ENCODE measurements at regions not wholly inside any gene's neighbourhood (a gene's known extent, or its start where the extent isn't known, plus 50 kb on each side); places are given as distances from the start of the nearest gene placed in this dataset.
"Not testable (repeated sequence)": the region's sequence is repeated elsewhere in the genome, so short reads cannot be mapped to it uniquely, and the experiment has no call there.

- not testable (repeated sequence) for DNase-seq
Observed at GRCh38 chr1:161454865-161455707, 50.2 kb upstream of the FCGR2A start.

- not testable (repeated sequence) for DNase-seq
Observed at GRCh38 chr1:161453950-161454864, 51.0 kb upstream of the FCGR2A start.

- DNase-seq, result not testable (repeated sequence)
Observed at GRCh38 chr1:161451698-161452348, 53.4 kb upstream of the FCGR2A start.

- DNase-seq, result not testable (repeated sequence)
Observed at GRCh38 chr1:161447760-161448332, 57.4 kb upstream of the FCGR2A start.

GRCh38 chr1:161447040-161447759 lies 58.1 kb upstream of the FCGR2A start:
- not testable (repeated sequence) for DNase-seq

- not testable (repeated sequence) for DNase-seq
Observed at GRCh38 chr1:161444725-161445124, 60.5 kb upstream of the FCGR2A start.

GRCh38 chr1:161444255-161444654 lies 61.0 kb upstream of the FCGR2A start:
- DNase-seq, result not testable (repeated sequence)

- DNase-seq, result peak; percentile 77
Observed at GRCh38 chr1:161440312-161440894, 64.9 kb upstream of the FCGR2A start.

GRCh38 chr1:161439280-161440232 lies 65.7 kb upstream of the FCGR2A start:
- peak; percentile 36 for DNase-seq

GRCh38 chr1:161433191-161433590 lies 65.5 kb upstream of the CFAP126 start:
- DNase-seq, result not testable (repeated sequence)

GRCh38 chr1:161432091-161432490 lies 64.4 kb upstream of the CFAP126 start:
- DNase-seq, result no peak

GRCh38 chr1:161427733-161428516 lies 60.2 kb upstream of the CFAP126 start:
- no peak for DNase-seq

GRCh38 chr1:161422914-161423313 lies 55.2 kb upstream of the CFAP126 start:
- DNase-seq, result not testable (repeated sequence)

- no peak for DNase-seq
Observed at GRCh38 chr1:161421456-161421855, 53.8 kb upstream of the CFAP126 start.

GRCh38 chr1:161420763-161421455 lies 53.2 kb upstream of the CFAP126 start:
- DNase-seq, result no peak

GRCh38 chr1:161417536-161417935 lies 49.9 kb upstream of the CFAP126 start:
- not testable (repeated sequence) for DNase-seq
